ENCODE measurements at regions not wholly inside any gene's neighbourhood (a gene's known extent, or its start where the extent isn't known, plus 50 kb on each side); places are given as distances from the start of the nearest gene placed in this dataset.

- H3K27me3 ChIP-seq, result no peaks in the 10 kb centered on the region
- H3K27ac ChIP-seq, result no peak overlapping the region
- no peak for TF ChIP-seq EP300 (IDR thresholded peaks at IDR 0.05)
- TF ChIP-seq POLR2A (IDR thresholded peaks at IDR 0.05), result no peak
- TF ChIP-seq POLR2AphosphoS5 (IDR thresholded peaks at IDR 0.05), result no peak
- no peak for TF ChIP-seq CTCF (IDR thresholded peaks at IDR 0.05)
- H3K4me3 ChIP-seq, result no peak overlapping the region
- no peaks in the 10 kb centered on the region for H3K36me3 ChIP-seq
- no peaks in the 10 kb centered on the region for H3K9me3 ChIP-seq
- no peak for ATAC-seq
- 35 to 100% methylated on average over 1 to 2 of the region's 6 CpGs for WGBS, 2 donors (ENCODE audit: low coverage in 1 of 2)
- no peaks in the 10 kb centered on the region for H3K4me1 ChIP-seq
Observed at GRCh38 chr2:129055824-129056223, 737.2 kb upstream of the HS6ST1 start.

DNA sequence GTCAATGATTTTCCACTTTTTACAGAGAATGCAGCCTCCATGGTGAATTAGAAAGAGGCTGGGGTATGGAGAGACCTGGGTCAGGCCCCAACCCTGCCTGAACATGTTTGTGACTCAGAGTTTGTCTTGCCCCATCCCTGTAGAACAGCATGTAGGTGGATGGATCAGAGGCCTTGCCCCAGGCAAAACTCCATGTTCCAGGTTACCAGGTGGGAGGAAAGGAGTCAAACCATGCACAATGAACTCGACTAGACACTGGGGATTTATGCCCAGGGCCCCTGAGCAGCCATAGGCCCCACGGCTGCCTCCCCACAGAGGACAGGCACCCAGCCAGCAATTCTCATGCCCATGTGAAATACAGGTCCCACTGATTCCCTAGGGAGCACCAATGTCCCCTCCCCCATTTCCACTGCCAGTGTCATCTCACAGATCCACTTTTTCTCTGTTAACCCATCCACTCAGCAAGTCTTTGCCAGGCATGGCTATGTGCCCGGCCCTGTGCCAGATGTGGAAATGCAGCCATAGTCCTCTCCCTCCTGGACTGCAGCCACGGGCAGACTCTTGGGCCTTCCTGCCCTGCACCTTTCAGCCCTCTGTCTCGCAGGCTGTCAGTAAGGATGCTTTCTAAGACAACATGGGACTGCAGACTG, 737.8 kb upstream of the HS6ST1 start:
- no peaks in the 10 kb centered on the region for H3K36me3 ChIP-seq
- H3K27ac ChIP-seq, result no peak overlapping the region

GRCh38 chr2:129056959-129057317, 738.3 kb upstream of the HS6ST1 start:
- Histone ChIP-seq H3K27ac (no peak overlapping the region), H3K4me1 (no peaks in the 10 kb centered on the region), H3K4me3 (no peak overlapping the region), H3K9me3 (no peaks in the 10 kb centered on the region), H3K36me3 (no peaks in the 10 kb centered on the region), H3K27me3 (no peaks in the 10 kb centered on the region)
- TF ChIP-seq POLR2A (IDR thresholded peaks at IDR 0.05), result no peak
- no peak for TF ChIP-seq POLR2AphosphoS5 (IDR thresholded peaks at IDR 0.05)
- TF ChIP-seq EP300 (IDR thresholded peaks at IDR 0.05), result no peak
- no peak for TF ChIP-seq CTCF (IDR thresholded peaks at IDR 0.05)
- ATAC-seq, result no peak
- WGBS, 2 donors (ENCODE audit: low coverage in 1 of 2), result 80 to 85% methylated on average over 1 to 2 of the region's 2 CpGs

More for the DNA sequence above, 737.8 kb upstream of the HS6ST1 start:
- no peak overlapping the region for H3K4me3 ChIP-seq
- no peak for TF ChIP-seq CTCF (IDR thresholded peaks at IDR 0.05)
- no peak for TF ChIP-seq EP300 (IDR thresholded peaks at IDR 0.05)
- no peaks in the 10 kb centered on the region for H3K4me1 ChIP-seq
- 89% methylated on average over 3 of the region's 5 CpGs; no CpG with 5 or more reads in 1 of the 2 donors for WGBS, 2 donors (ENCODE audit: low coverage in 1 of 2)
- no peak for ATAC-seq
- no peaks in the 10 kb centered on the region for H3K9me3 ChIP-seq
- no peaks in the 10 kb centered on the region for H3K27me3 ChIP-seq

DNA sequence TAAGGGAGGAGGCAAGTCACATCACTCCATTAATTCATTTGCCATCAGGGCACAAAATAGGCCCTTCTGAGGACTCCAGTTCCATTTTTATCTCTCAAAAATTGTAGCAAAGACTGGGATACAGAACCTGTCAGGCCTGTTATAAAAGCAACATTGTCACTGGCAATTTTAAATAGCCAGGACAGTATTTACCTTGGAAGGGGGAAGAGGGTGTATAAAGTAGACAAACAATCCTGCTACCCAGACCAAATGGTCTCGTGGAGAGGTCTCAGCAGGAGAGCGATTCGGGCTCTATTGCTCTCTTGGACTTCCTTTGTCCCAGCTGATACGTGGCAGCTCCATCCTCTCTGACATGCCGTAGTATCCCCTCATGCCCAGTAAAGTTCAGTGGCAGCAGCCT, 740.3 kb upstream of the HS6ST1 start:
- WGBS, 2 donors (ENCODE audit: low coverage in 1 of 2), result 94% methylated on average over 2 of the region's 5 CpGs; no CpG with 5 or more reads in 1 of the 2 donors
- no peak overlapping the region for H3K4me3 ChIP-seq
- H3K27ac ChIP-seq, result no peak overlapping the region

More for the DNA sequence above, 740.3 kb upstream of the HS6ST1 start:
- Histone ChIP-seq H3K36me3 (no peaks in the 10 kb centered on the region), H3K9me3 (no peaks in the 10 kb centered on the region), H3K4me1 (no peaks in the 10 kb centered on the region), H3K27me3 (no peaks in the 10 kb centered on the region)
- TF ChIP-seq POLR2AphosphoS5 (IDR thresholded peaks at IDR 0.05) (no peak), POLR2A (IDR thresholded peaks at IDR 0.05) (no peak), CTCF (IDR thresholded peaks at IDR 0.05) (no peak), EP300 (IDR thresholded peaks at IDR 0.05) (no peak)
- no peak for ATAC-seq

Data from gastroesophageal sphincter (tissue), 4 donors.